OCI-LY7 (cell line): ENCODE measurements at regions not wholly inside any gene's neighbourhood (a gene's known extent, or its start where the extent isn't known, plus 50 kb on each side); places are given as distances from the start of the nearest gene placed in this dataset.

Experiments
- EZH2phosphoT487 ChIP-seq: fragments of 200-600 bp; sonication (generic); IDR thresholded peaks from 2 replicates; pipeline ENCODE4 v1.6.1; 2018; ENCODE audit warnings: low read depth, borderline replicate concordance, mild to moderate bottlenecking, mixed run types, antibody characterized with exemption, low read length, moderate library complexity, mixed read lengths
- TF ChIP-seq, protein P1 (sequence below): fragments of 200-600 bp; sonication (generic); conservative IDR thresholded peaks from 2 replicates; pipeline ENCODE4 v1.5.1; 2014; ENCODE audit warnings: mild to moderate bottlenecking, antibody characterized with exemption, low read length, moderate library complexity, mixed read lengths

DNA sequence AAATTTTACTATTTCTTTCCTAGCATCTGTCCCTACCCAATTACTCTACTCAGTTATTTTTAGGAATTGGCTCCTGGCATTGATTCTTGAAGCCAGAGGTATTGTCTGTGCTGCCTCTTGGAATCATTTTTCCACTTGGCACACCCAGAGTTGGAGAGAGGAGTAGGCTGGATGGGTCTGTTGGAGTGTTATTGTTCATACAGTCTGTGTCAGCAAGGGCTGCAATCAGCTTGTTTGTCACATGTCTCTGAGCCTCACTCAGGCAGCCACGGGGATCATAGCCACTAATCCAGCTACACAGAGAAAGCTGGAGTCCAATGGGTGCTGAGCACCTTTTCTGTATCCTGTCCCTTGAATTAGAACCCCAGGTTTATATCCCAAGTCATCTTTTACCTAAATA, 176.0 kb upstream of the DYRK2 start:
- TF ChIP-seq, protein P1, sequence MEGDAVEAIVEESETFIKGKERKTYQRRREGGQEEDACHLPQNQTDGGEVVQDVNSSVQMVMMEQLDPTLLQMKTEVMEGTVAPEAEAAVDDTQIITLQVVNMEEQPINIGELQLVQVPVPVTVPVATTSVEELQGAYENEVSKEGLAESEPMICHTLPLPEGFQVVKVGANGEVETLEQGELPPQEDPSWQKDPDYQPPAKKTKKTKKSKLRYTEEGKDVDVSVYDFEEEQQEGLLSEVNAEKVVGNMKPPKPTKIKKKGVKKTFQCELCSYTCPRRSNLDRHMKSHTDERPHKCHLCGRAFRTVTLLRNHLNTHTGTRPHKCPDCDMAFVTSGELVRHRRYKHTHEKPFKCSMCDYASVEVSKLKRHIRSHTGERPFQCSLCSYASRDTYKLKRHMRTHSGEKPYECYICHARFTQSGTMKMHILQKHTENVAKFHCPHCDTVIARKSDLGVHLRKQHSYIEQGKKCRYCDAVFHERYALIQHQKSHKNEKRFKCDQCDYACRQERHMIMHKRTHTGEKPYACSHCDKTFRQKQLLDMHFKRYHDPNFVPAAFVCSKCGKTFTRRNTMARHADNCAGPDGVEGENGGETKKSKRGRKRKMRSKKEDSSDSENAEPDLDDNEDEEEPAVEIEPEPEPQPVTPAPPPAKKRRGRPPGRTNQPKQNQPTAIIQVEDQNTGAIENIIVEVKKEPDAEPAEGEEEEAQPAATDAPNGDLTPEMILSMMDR, result no peak
- no peak for TF ChIP-seq EZH2phosphoT487
